HG02884 (cell line): ENCODE measurements at regions not wholly inside any gene's neighbourhood (a gene's known extent, or its start where the extent isn't known, plus 50 kb on each side); places are given as distances from the start of the nearest gene placed in this dataset.

ENCODE experiments used
- ATAC-seq: cut with Tn5 transposase; IDR thresholded peaks from one replicate; pipeline ENCODE4 v1.9.1; 2021; ENCODE audit warnings: mild to moderate bottlenecking, moderate library complexity; ENCODE audit not compliant: unreplicated experiment

GRCh38 chr11:122323754-122324421 lies 207.9 kb upstream of the BLID start:
- no peak for ATAC-seq

DNA sequence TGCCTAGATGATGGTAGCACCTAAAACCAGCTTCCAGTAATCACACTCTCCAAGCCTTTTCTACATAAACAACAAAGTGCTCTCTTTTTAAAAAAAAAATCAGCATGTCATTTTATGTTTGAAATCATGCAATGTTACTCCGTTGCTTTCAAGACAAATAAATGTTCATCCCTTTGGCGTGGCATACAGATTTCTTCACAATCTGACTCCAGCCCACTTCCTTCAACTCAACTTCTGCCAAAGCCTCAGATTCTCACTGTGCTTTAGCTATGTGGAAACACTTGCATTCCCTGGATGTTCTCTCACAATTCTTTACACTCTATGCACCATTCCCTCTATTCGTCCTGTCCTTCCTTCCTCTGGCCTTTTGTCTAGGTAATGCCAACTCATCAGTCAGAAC lies 206.3 kb upstream of the BLID start:
- ATAC-seq, result no peak

- no peak for ATAC-seq
These were observed 204.7 kb upstream of the BLID start for GRCh38 chr11:122320671-122321070.

- ATAC-seq, result no peak
These were observed 203.9 kb upstream of the BLID start for GRCh38 chr11:122319691-122320620.

GRCh38 chr11:122319085-122319484 lies 203.1 kb upstream of the BLID start:
- no peak for ATAC-seq

- ATAC-seq, result no peak
These were observed 201.3 kb upstream of the BLID start for GRCh38 chr11:122317305-122317704.

- ATAC-seq, result no peak
These were observed 197.6 kb upstream of the BLID start for GRCh38 chr11:122313581-122313980.

GRCh38 chr11:122311216-122311755 lies 195.3 kb upstream of the BLID start:
- no peak for ATAC-seq

- no peak for ATAC-seq
These were observed 194.8 kb upstream of the BLID start for GRCh38 chr11:122310766-122311165.

- no peak for ATAC-seq
These were observed 193.4 kb upstream of the BLID start for GRCh38 chr11:122309262-122309925.

DNA sequence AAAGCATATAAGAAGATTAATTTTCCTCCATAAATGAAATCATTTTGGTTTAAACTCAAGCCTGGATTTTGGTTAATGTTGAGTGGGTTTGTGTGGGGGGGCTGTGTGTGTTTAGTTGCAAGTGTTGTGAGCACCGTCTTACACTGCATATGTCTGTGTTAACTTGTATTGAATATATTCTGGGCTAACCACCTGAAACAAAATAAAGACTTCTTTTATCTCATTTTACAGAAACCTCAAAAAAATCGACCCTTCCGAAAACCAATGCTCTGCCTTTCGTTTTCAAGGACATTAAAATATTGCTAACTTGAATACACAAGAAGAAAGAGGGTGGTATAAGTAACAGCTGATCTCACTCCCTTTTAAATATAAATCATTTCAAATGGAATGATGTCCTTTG lies 192.2 kb upstream of the BLID start:
- no peak for ATAC-seq

DNA sequence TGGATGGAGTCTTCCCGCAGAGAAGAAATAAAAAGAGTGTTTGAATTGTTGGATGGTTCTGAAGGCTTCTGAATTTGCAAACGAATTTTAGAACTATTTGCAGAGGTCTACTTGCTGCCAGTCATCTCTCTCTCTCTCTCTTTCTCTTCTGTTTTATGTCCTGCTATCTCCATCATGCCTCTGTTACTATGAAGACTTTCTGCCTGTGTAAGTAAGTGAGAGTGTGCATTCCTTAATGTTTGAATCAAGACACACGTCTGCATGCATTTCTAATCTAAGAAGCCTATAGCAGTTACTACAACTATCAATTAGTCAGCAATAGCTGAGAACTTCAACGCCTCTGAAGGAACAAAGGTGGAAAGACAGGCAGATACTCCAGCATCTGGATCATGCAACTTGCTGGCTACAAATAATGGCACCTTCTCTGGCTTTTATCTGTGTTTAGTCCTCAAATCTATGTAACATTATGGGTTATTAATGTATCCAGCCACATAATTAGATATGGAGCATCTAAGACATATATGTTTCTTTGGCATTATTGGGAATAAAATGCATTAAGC lies 191.5 kb upstream of the BLID start:
- no peak for ATAC-seq

DNA sequence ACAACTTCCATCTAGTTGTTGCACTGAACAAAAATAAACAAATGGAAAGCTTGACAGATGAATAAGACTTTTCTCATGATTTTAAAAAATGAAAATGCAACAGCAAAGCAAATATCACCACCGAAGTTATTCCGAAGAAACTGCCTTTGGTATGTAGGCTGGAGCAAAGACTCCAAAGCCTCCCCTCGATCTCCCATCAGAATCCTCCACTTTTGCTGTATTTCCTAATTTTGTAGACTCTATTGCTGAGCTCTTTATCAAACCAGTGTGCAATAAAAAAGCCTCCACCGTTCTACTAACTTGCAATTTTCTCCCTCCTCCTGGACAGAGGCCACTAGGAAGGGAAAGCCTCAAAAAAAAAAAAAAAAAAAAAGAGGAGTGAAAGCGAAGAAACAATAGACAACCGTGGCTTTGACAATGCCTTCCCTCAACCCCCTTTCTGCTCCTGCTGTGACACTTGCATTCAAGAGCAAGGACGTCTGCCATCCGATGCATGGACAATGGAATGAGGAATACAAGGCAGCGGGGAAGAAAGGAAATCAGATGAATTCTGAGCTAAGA lies 190.9 kb upstream of the BLID start:
- ATAC-seq, result no peak

- no peak for ATAC-seq
These were observed 189.7 kb upstream of the BLID start for GRCh38 chr11:122305426-122306320.

DNA sequence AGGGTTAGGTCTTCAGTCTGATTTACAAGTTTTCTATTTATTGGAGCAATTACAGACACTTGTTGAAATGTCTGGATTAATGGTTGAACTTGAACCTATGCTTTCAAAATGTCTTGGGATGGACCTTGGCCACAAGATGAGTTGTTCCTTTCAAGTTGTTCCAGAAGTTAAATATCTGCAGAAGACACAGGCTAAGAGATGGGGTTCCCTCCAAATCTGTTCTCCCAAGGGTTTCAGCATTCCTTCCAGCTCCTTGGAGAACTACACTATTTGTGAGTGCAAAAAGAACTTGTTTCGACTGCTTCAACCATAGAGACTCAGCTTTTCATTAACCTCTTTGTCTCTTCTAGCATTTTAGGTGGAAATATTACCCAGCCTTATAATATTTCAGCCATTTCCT lies 189.0 kb upstream of the BLID start:
- no peak for ATAC-seq

- ATAC-seq, result no peak
These were observed 188.3 kb upstream of the BLID start for GRCh38 chr11:122304306-122304705.

DNA sequence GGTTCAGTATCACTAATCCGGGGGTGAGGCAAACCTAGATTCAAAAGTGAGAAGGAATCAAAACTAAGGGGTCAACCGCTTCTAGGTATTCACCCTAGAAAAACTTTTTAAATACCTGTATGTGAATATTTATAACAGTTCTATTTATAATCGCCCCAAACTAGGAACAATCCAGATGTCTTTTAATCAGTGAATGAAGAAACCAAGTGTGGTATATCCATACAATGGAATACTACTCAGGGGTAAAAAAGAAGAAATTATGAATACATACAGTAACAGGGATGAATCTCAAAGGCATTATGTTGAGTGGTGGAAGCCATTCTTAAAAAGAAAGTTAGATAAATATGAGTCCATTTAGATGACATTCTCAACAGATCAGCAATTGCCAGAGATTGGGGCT lies 178.0 kb upstream of the BLID start:
- no peak for ATAC-seq

DNA sequence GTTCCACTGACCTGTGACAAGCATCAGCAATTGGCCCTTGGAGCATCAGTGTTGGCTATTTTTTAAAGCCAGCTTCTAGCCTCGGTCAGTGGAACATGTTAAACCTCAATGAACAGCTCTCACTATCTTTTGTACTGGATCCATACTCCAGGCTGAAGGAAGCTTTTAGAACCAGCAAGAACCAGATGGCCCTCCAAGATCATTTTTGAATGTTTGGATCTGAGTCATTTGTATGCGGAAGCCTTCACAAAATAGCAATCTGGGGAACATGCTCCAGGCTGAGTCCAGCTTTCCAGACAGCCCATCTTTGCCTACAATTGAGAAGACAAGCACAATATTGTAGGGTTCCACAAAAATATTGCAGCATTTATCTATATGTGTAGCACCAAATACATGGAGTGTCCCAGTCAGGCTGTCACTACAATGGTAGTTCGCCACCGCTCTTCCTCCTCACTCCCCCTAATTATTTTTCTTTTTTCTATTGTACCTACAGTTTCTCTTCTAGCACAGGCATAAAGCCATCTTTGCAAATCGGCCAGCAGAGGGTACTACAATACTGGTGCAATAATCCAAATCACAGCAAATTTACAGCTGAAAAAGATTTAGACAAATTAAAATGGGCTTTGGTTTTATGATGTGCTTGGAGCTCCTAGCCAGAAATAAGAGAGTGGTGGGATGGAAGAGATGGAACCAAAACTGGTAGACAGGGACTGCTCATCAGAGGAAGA lies 177.4 kb upstream of the BLID start:
- ATAC-seq, result no peak

DNA sequence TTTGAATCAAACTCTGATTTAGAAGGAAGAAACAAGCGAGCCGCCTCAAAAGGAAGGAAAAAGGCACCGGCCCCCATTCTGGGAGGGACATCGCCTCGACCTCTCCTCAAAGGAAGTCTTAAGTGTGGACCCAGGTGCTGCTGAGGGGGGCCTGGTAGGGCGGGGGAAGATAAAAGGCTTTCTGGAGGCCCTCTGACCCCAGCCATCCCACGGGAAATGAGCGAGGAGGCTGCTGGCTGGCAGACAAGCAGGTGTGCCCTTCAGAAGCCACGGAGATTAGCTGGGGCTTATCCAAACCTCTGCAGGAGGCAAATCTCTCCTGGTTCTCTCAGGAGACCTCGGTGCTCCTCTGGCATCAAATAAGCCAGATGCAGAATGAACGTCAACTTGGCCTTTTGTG lies 171.4 kb upstream of the BLID start:
- ATAC-seq, result no peak
